HK-2 (cell line): ENCODE measurements at regions not wholly inside any gene's neighbourhood (a gene's known extent, or its start where the extent isn't known, plus 50 kb on each side); places are given as distances from the start of the nearest gene placed in this dataset.

Experiments used
- DNase-seq: peaks from one replicate; pipeline ENCODE4 v3.0.0-alpha.2; 2018; ENCODE audit not compliant: unreplicated experiment

- DNase-seq = no peak
Measured at GRCh38 chr7:123260428-123260960, 60.7 kb upstream of the SLC13A1 start.

GRCh38 chr7:123259759-123260158 is 60.0 kb upstream of the SLC13A1 start:
- no peak for DNase-seq
